Colonic mucosa (tissue), 4 donors: ENCODE measurements at regions not wholly inside any gene's neighbourhood (a gene's known extent, or its start where the extent isn't known, plus 50 kb on each side); places are given as distances from the start of the nearest gene placed in this dataset.

Experiments used
- DNase-seq: peaks from one replicate; pipeline ENCODE4 v3.0.0-alpha.2; 2020
- H3K27ac ChIP-seq: fragments of 200-600 bp; one replicate; pipeline ENCODE4 v1.8.0; 2021
- H3K27me3 ChIP-seq: fragments of 200-600 bp; one replicate; pipeline ENCODE4 v1.8.0; 2021
- H3K36me3 ChIP-seq: fragments of 200-600 bp; one replicate; pipeline ENCODE4 v1.8.0; 2021
- H3K4me1 ChIP-seq: fragments of 200-600 bp; one replicate; pipeline ENCODE4 v1.8.0; 2021; ENCODE audit warnings: mild to moderate bottlenecking
- H3K4me3 ChIP-seq: fragments of 200-600 bp; one replicate; pipeline ENCODE4 v1.8.0; 2021
- H3K9ac ChIP-seq, 2 donors: one replicate each; pipeline ENCODE4 v1.7.0; 2013; ENCODE audit warnings: control low read depth in 2 of 2, low read depth in 2 of 2, low read length in 2 of 2
- H3K9me3 ChIP-seq: fragments of 200-600 bp; one replicate; pipeline ENCODE4 v1.8.0; 2021
- CTCF ChIP-seq: fragments of 200-600 bp; IDR thresholded peaks from one replicate; pipeline ENCODE4 v1.8.0; 2022; ENCODE audit warnings: antibody characterized with exemption, mild to moderate bottlenecking
- intact Hi-C: fragments of 100-400 bp; cut with DNase I; formaldehyde crosslinking; loops from one replicate; pipeline ENCODE4 v1.14.1; 2022
- donor health status: healthy.
- donor health status: DM: no; HTN: no; CAD: no.
- donor health status: DM: no; HTN: no; CAD: no.

- DNase-seq, result no peak
These were observed 68.2 kb downstream of the RASL11A start for GRCh38 chr13:27338816-27339215.

GRCh38 chr13:27339299-27339698, 68.7 kb downstream of the RASL11A start:
- Histone ChIP-seq H3K4me1 (no peaks in the 10 kb centered on the region), H3K4me3 (no peak overlapping the region), H3K9ac (no peak overlapping the region), H3K36me3 (no peaks in the 10 kb centered on the region), H3K9me3 (no peaks in the 10 kb centered on the region), H3K27ac (no peak overlapping the region), H3K27me3 (no peaks in the 10 kb centered on the region)
- intact Hi-C loops, result no loop called here
- peak; percentile 38 for DNase-seq
- TF ChIP-seq CTCF, result peak; percentile 37

More at GRCh38 chr13:27338816-27339215, 68.2 kb downstream of the RASL11A start:
- no peak overlapping the region for H3K9ac ChIP-seq
- no peaks in the 10 kb centered on the region for H3K27me3 ChIP-seq
- no peaks in the 10 kb centered on the region for H3K9me3 ChIP-seq
- no peak overlapping the region for H3K27ac ChIP-seq
- TF ChIP-seq CTCF, result no peak
- H3K4me3 ChIP-seq, result no peak overlapping the region
- no peaks in the 10 kb centered on the region for H3K4me1 ChIP-seq
- no peaks in the 10 kb centered on the region for H3K36me3 ChIP-seq
- intact Hi-C loops, result no loop called here

GRCh38 chr13:27341616-27342015, 71.0 kb downstream of the RASL11A start:
- no peaks in the 10 kb centered on the region for H3K4me1 ChIP-seq
- no peak for TF ChIP-seq CTCF
- intact Hi-C loops, result loop anchor here (10.0 kb wide), 1 partner anchor 57 kb away; no protein-coding TSS in a partner anchor
- no peaks in the 10 kb centered on the region for H3K27me3 ChIP-seq
- DNase-seq, result no peak
- H3K36me3 ChIP-seq, result no peaks in the 10 kb centered on the region
- no peak overlapping the region for H3K9ac ChIP-seq
- H3K27ac ChIP-seq, result no peak overlapping the region
- no peak overlapping the region for H3K4me3 ChIP-seq
- no peaks in the 10 kb centered on the region for H3K9me3 ChIP-seq

GRCh38 chr13:27347211-27347772, 76.7 kb downstream of the RASL11A start:
- TF ChIP-seq CTCF, result no peak
- no peak overlapping the region for H3K9ac ChIP-seq
- intact Hi-C loops, result loop anchor here (10.0 kb wide), 1 partner anchor 62 kb away; no protein-coding TSS in a partner anchor
- no peak for DNase-seq
- H3K27ac ChIP-seq, result no peak overlapping the region
- no peaks in the 10 kb centered on the region for H3K9me3 ChIP-seq
- H3K4me3 ChIP-seq, result no peak overlapping the region
- no peaks in the 10 kb centered on the region for H3K27me3 ChIP-seq
- no peaks in the 10 kb centered on the region for H3K4me1 ChIP-seq
- H3K36me3 ChIP-seq, result no peaks in the 10 kb centered on the region

- H3K27ac ChIP-seq, result no peak overlapping the region
- no peak for TF ChIP-seq CTCF
- no peaks in the 10 kb centered on the region for H3K9me3 ChIP-seq
- no peaks in the 10 kb centered on the region for H3K4me1 ChIP-seq
- no peak for DNase-seq
- no peak overlapping the region for H3K4me3 ChIP-seq
- no peak overlapping the region for H3K9ac ChIP-seq
- H3K36me3 ChIP-seq, result no peaks in the 10 kb centered on the region
- intact Hi-C loops, result loop anchor here (10.0 kb wide), 1 partner anchor 64 kb away; no protein-coding TSS in a partner anchor
- H3K27me3 ChIP-seq, result no peaks in the 10 kb centered on the region
These were observed 76.0 kb upstream of the GTF3A start for GRCh38 chr13:27348461-27348860.
